Glutamatergic neuron (in vitro differentiated cells): ENCODE measurements at regions not wholly inside any gene's neighbourhood (a gene's known extent, or its start where the extent isn't known, plus 50 kb on each side); places are given as distances from the start of the nearest gene placed in this dataset.

Experiments
- DNase-seq: peaks from one replicate; pipeline ENCODE4 v3.0.0; 2022
- H3K27ac Mint-ChIP-seq: one replicate; pipeline ENCODE4 v1.8.0; 2020; ENCODE audit warnings: mild to moderate bottlenecking, mixed read lengths, inconsistent platforms; ENCODE audit not compliant: unreplicated experiment
- H3K27me3 Mint-ChIP-seq: one replicate; pipeline ENCODE4 v1.8.0; 2020; ENCODE audit warnings: mild to moderate bottlenecking, moderate library complexity, mixed read lengths, inconsistent platforms; ENCODE audit not compliant: unreplicated experiment
- H3K36me3 Mint-ChIP-seq: one replicate; pipeline ENCODE4 v1.8.0; 2020; ENCODE audit warnings: mild to moderate bottlenecking, mixed read lengths, inconsistent platforms; ENCODE audit not compliant: unreplicated experiment
- H3K4me1 Mint-ChIP-seq: one replicate; pipeline ENCODE4 v1.8.0; 2020; ENCODE audit warnings: mild to moderate bottlenecking, low read depth, mixed read lengths, inconsistent platforms; ENCODE audit not compliant: unreplicated experiment
- H3K4me3 Mint-ChIP-seq: one replicate; pipeline ENCODE4 v1.8.0; 2020; ENCODE audit warnings: mild to moderate bottlenecking, mixed read lengths, inconsistent platforms; ENCODE audit not compliant: unreplicated experiment
- H3K9me3 Mint-ChIP-seq: one replicate; pipeline ENCODE4 v1.8.0; 2020; ENCODE audit warnings: mild to moderate bottlenecking, moderate library complexity, mixed read lengths, inconsistent platforms; ENCODE audit not compliant: unreplicated experiment
- CTCF ChIP-seq: fragments of 200-600 bp; sonication (generic); IDR thresholded peaks from one replicate; pipeline ENCODE4 v1.5.0; 2021; ENCODE audit not compliant: partially characterized antibody, unreplicated experiment

- H3K4me3 Mint-ChIP-seq: no peak overlapping the region
- no peak overlapping the region for H3K27ac Mint-ChIP-seq
These were observed 442.8 kb downstream of the ATP23 start for GRCh38 chr12:58384196-58384595.

GRCh38 chr12:58386136-58386535 is 444.8 kb downstream of the ATP23 start:
- Mint-ChIP-seq H3K4me3 (no peak overlapping the region), H3K36me3 (no peaks in the 10 kb centered on the region), H3K27ac (no peak overlapping the region), H3K9me3 (no peaks in the 10 kb centered on the region), H3K4me1 (no peaks in the 10 kb centered on the region), H3K27me3 (no peaks in the 10 kb centered on the region)
- TF ChIP-seq CTCF: no peak
- DNase-seq: no peak

More at GRCh38 chr12:58384196-58384595, 442.8 kb downstream of the ATP23 start:
- Mint-ChIP-seq H3K4me1 (no peaks in the 10 kb centered on the region), H3K36me3 (no peaks in the 10 kb centered on the region), H3K27me3 (no peaks in the 10 kb centered on the region), H3K9me3 (no peaks in the 10 kb centered on the region)
- TF ChIP-seq CTCF: no peak
- DNase-seq: no peak

- Mint-ChIP-seq H3K9me3 (no peaks in the 10 kb centered on the region), H3K36me3 (no peaks in the 10 kb centered on the region), H3K4me3 (no peak overlapping the region), H3K4me1 (no peaks in the 10 kb centered on the region), H3K27ac (no peak overlapping the region), H3K27me3 (no peaks in the 10 kb centered on the region)
- TF ChIP-seq CTCF: no peak
- DNase-seq: no peak
These were observed 445.8 kb downstream of the ATP23 start for GRCh38 chr12:58387199-58387598.

- TF ChIP-seq CTCF: no peak
- H3K4me3 Mint-ChIP-seq: no peak overlapping the region
- H3K36me3 Mint-ChIP-seq: no peaks in the 10 kb centered on the region
- no peak for DNase-seq
- no peaks in the 10 kb centered on the region for H3K4me1 Mint-ChIP-seq
- H3K27ac Mint-ChIP-seq: no peak overlapping the region
- no peaks in the 10 kb centered on the region for H3K9me3 Mint-ChIP-seq
- no peaks in the 10 kb centered on the region for H3K27me3 Mint-ChIP-seq
These were observed 446.9 kb downstream of the ATP23 start for GRCh38 chr12:58388261-58388660.

- no peak overlapping the region for H3K4me3 Mint-ChIP-seq
- H3K27me3 Mint-ChIP-seq: no peaks in the 10 kb centered on the region
- H3K36me3 Mint-ChIP-seq: peaks cover 4% of the 10 kb centered on the region
- no peak for TF ChIP-seq CTCF
- H3K4me1 Mint-ChIP-seq: peaks cover 5% of the 10 kb centered on the region
- no peak for DNase-seq
- H3K27ac Mint-ChIP-seq: no peak overlapping the region
- peaks cover 4% of the 10 kb centered on the region for H3K9me3 Mint-ChIP-seq
These were observed 451.8 kb downstream of the ATP23 start for GRCh38 chr12:58393152-58393551.
